ENCODE measurements at regions not wholly inside any gene's neighbourhood (a gene's known extent, or its start where the extent isn't known, plus 50 kb on each side); places are given as distances from the start of the nearest gene placed in this dataset.

DNA sequence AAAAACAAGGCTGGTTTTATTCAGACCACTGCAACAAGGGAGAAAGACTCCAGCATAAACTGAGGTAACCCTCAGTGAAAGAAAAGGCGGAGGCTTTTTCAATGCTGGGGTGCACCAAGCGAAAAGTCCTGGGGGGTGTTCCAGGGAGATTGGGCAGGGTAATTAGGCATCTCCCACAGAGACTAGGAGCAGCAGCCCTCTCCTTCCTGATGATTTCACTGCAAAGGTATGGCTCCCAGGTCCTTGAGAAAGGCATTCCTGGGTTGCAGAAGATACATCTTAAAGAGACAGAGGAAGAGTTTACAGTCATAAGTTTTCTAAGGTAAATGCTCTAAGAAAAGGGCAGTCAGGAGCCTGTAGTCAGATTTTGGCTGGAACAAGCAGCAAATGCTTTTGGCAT is 412.0 kb downstream of the FOXO1 start:
- Histone ChIP-seq H3K4me2 (ENCODE audit: low read length) (no peak overlapping the region), H4K20me1 (ENCODE audit: insufficient read depth, low read length) (no peaks in the 10 kb centered on the region), H3K9me3 (ENCODE audit: low read length) (peaks cover 12% of the 10 kb centered on the region; the same call in 1 of the 2 replicates), H3K9me2 (ENCODE audit: insufficient read depth, low read length) (no peaks in the 10 kb centered on the region), H3K27ac (ENCODE audit: low read depth, low read length, poor library complexity, severe bottlenecking) (no peak overlapping the region), H2AFZ (ENCODE audit: low read length) (no peak overlapping the region), H3K79me2 (ENCODE audit: insufficient read depth, low read depth, low read length) (no peaks in the 10 kb centered on the region), H3K36me3 (ENCODE audit: insufficient read depth, low read length) (no peaks in the 10 kb centered on the region; the same call in 1 of the 2 replicates), H3K4me1 (ENCODE audit: insufficient read depth, low read length, poor library complexity, severe bottlenecking) (peaks cover 17% of the 10 kb centered on the region), H3K4me3 (ENCODE audit: low read depth, low read length, poor library complexity, severe bottlenecking) (no peak overlapping the region)
- intact Hi-C loops (cut with micrococcal nuclease; ENCODE audit: unreplicated experiment) = loop anchor here (5.0 kb wide), 1 partner anchor 413 kb away; the partner anchor contains the start of gene FOXO1
- TF ChIP-seq, protein P1, sequence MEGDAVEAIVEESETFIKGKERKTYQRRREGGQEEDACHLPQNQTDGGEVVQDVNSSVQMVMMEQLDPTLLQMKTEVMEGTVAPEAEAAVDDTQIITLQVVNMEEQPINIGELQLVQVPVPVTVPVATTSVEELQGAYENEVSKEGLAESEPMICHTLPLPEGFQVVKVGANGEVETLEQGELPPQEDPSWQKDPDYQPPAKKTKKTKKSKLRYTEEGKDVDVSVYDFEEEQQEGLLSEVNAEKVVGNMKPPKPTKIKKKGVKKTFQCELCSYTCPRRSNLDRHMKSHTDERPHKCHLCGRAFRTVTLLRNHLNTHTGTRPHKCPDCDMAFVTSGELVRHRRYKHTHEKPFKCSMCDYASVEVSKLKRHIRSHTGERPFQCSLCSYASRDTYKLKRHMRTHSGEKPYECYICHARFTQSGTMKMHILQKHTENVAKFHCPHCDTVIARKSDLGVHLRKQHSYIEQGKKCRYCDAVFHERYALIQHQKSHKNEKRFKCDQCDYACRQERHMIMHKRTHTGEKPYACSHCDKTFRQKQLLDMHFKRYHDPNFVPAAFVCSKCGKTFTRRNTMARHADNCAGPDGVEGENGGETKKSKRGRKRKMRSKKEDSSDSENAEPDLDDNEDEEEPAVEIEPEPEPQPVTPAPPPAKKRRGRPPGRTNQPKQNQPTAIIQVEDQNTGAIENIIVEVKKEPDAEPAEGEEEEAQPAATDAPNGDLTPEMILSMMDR (conservative IDR thresholded peaks at IDR 0.05; ENCODE audit: low read length) = no peak
- no peak for TF ChIP-seq EZH2phosphoT487 (IDR thresholded peaks at IDR 0.05; ENCODE audit: borderline replicate concordance, low read depth, low read length)
- no TSS peak for BruUV-seq (replicated peaks)
- ChIA-PET CTCF (ENCODE audit: unreplicated experiment) (no interaction called here), POLR2A (interaction anchor here (0.6 to 0.9 kb wide), 2 partner anchors 8 to 153 kb away, joined by 3 to 6 read pairs; no protein-coding TSS in a partner anchor)
- DNase-seq (ENCODE audit: low spot score) = no peak

DNA sequence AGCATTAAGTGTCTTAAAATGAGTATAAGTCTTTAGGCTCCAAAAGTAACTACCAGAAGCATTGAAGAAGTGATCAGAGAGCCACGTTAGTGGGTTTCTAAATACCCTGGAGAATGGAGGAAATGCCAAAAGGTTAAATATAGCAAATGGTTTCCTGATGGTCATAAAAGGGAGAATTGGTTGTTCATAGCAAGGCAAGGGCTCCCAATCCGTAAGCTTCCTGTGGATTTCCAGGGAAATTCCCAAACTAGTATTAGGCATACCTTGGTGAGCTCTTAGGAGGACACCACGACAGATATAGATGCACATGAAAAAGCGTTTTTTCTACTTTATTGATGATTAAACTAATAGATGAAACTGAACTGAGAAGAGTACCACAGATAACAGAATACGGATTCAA is 410.9 kb downstream of the FOXO1 start:
- CTCF ChIA-PET (ENCODE audit: unreplicated experiment) = no interaction called here

DNA sequence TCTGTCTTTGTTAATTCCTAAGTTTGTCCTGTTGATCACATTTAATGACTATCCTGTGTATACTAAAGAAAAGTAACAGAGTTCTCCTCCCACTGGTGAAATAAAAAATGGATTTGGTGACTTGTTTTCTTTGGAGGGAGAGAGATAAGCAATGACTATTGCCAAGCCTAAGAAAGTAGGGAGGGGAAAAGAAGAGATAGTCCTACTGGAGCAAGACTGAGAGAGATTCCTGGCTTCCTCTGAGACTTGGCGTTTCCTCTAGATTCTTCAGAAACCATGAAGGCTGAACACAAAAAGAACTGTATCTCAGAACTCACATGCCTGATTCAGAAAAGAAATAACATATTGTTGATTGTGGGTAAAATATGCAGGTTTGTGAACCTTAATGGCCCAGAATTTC is 406.5 kb downstream of the FOXO1 start:
- Histone ChIP-seq H3K27ac (ENCODE audit: low read depth, low read length, poor library complexity, severe bottlenecking) (no peak overlapping the region), H3K9me3 (ENCODE audit: low read length) (no peaks in the 10 kb centered on the region; the same call in 1 of the 2 replicates), H3K4me2 (ENCODE audit: low read length) (no peak overlapping the region), H3K9me2 (ENCODE audit: insufficient read depth, low read length) (no peaks in the 10 kb centered on the region), H2AFZ (ENCODE audit: low read length) (no peak overlapping the region), H3K4me1 (ENCODE audit: insufficient read depth, low read length, poor library complexity, severe bottlenecking) (peaks cover 7% of the 10 kb centered on the region), H3K4me3 (ENCODE audit: low read depth, low read length, poor library complexity, severe bottlenecking) (no peak overlapping the region), H3K79me2 (ENCODE audit: insufficient read depth, low read depth, low read length) (no peaks in the 10 kb centered on the region), H3K36me3 (ENCODE audit: insufficient read depth, low read length) (no peaks in the 10 kb centered on the region), H4K20me1 (ENCODE audit: insufficient read depth, low read length) (no peaks in the 10 kb centered on the region)
- no peak for TF ChIP-seq EZH2phosphoT487 (IDR thresholded peaks at IDR 0.05; ENCODE audit: borderline replicate concordance, low read depth, low read length)
- TF ChIP-seq, protein P1 (conservative IDR thresholded peaks at IDR 0.05; ENCODE audit: low read length) = no peak
- no TSS peak for BruUV-seq (replicated peaks)
- POLR2A ChIA-PET = interaction anchor here (1.5 kb wide), 1 partner anchor 11 kb away, joined by 6 read pairs; no protein-coding TSS in a partner anchor
- DNase-seq (ENCODE audit: low spot score) = no peak
- CTCF ChIA-PET (ENCODE audit: unreplicated experiment) = no interaction called here
- intact Hi-C loops (cut with micrococcal nuclease; ENCODE audit: unreplicated experiment) = no loop called here

More for the DNA sequence above, 410.9 kb downstream of the FOXO1 start:
- no peaks in the 10 kb centered on the region for H4K20me1 ChIP-seq (ENCODE audit: insufficient read depth, low read length)
- no peaks in the 10 kb centered on the region for H3K9me2 ChIP-seq (ENCODE audit: insufficient read depth, low read length)
- H2AFZ ChIP-seq (ENCODE audit: low read length) = no peak overlapping the region
- no peaks in the 10 kb centered on the region for H3K79me2 ChIP-seq (ENCODE audit: insufficient read depth, low read depth, low read length)
- H3K27ac ChIP-seq (ENCODE audit: low read depth, low read length, poor library complexity, severe bottlenecking) = no peak overlapping the region
- DNase-seq (ENCODE audit: low spot score) = no peak
- H3K36me3 ChIP-seq (ENCODE audit: insufficient read depth, low read length) = no peaks in the 10 kb centered on the region
- intact Hi-C loops (cut with micrococcal nuclease; ENCODE audit: unreplicated experiment) = no loop called here
- peaks cover under 1% of the 10 kb centered on the region; the same call in 1 of the 2 replicates for H3K9me3 ChIP-seq (ENCODE audit: low read length)
- no peak overlapping the region for H3K4me3 ChIP-seq (ENCODE audit: low read depth, low read length, poor library complexity, severe bottlenecking)
- no peak for TF ChIP-seq EZH2phosphoT487 (IDR thresholded peaks at IDR 0.05; ENCODE audit: borderline replicate concordance, low read depth, low read length)
- TF ChIP-seq, protein P1 (conservative IDR thresholded peaks at IDR 0.05; ENCODE audit: low read length) = no peak
- BruUV-seq (replicated peaks) = no TSS peak
- no peak overlapping the region for H3K4me2 ChIP-seq (ENCODE audit: low read length)
- H3K4me1 ChIP-seq (ENCODE audit: insufficient read depth, low read length, poor library complexity, severe bottlenecking) = peaks cover 17% of the 10 kb centered on the region
- POLR2A ChIA-PET = no interaction called here
